DMS53 treated with DMSO at 0.1 percent for 48 hours (cell line): ENCODE measurements at regions not wholly inside any gene's neighbourhood (a gene's known extent, or its start where the extent isn't known, plus 50 kb on each side); places are given as distances from the start of the nearest gene placed in this dataset.
"Not testable (repeated sequence)": the region's sequence is repeated elsewhere in the genome, so short reads cannot be mapped to it uniquely, and the experiment has no call there.

ENCODE experiments used
- DNase-seq: peaks from one replicate; lab custom pipeline; 2025; ENCODE audit not compliant: unreplicated experiment; lab: John Stamatoyannopoulos, UW

DNA sequence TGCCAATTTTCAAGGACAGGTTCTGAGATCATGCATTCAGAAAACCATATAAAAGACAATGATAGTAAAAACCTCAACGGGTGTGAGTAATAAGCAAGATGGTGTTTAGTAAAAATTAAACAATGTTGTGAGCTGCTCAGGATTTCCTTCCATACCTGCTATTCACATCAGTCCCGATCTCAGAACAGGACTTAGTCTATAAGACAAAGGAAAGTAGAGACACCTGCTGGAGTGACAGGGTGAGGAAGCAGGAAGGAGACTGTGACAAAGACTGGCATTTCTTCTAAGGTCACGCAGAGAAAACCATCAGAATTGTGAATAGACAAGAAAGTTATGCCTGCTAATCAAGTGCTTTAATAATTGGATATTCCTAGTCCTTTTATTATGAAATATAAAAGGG lies 648.0 kb downstream of the DACH1 start:
- no peak for DNase-seq

DNA sequence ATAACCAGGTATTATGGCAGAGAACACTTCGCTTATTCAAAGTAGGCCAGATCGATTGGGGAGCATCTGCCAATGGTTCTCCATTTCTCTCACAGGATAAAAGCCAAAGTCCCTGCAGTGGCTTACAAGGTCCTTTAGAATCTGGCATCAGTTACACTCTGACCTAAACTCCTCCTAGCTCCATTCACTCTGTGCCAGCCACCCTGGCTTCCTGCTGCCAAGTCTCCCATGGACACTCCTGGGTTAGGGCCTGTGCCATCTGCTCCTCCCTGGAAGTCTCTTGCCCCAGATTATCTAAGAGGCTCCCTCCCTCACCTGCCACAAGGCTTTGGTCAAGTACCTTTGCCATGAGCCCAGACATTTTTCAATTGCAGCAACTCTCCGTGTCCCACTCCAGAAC lies 649.2 kb downstream of the DACH1 start:
- DNase-seq, result no peak

DNA sequence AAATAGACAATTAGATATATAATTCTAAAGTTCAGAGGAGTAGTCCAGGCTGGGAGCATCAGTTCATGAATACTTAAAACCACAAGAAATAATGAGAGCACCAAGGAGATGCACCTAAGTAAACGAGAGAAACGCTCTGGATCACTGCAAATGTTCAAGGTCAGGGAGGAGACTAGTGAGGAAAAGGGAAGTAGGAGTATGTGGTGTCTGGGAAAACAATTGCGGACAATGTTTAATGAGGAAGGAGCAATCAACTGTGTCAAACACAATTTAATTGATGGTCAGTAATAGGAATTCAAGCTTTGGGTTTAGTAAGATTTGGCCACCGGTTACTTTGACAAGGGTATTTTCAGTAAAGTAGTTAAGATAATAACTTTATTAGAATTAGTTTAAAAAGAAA lies 652.2 kb downstream of the DACH1 start:
- DNase-seq, result no peak

DNA sequence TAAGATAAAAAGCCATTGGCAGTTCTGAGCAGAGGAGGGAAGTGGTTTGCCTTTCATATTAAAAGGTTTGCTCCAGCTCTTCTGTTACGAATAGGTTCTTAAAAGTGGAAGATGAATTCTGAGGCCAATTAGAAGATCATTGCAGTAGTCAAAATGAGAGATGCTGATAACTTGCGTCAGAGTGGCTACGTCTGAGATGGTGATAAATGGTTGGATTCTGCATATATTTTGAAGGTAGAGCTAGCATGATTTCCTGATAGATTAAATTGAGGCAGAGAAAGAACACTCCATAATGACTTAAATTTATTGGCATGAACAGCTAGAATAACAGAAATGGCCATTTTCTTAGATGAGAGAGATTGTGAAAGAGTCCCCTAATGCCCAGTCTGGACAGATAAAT lies 652.6 kb downstream of the DACH1 start:
- no peak for DNase-seq

DNA sequence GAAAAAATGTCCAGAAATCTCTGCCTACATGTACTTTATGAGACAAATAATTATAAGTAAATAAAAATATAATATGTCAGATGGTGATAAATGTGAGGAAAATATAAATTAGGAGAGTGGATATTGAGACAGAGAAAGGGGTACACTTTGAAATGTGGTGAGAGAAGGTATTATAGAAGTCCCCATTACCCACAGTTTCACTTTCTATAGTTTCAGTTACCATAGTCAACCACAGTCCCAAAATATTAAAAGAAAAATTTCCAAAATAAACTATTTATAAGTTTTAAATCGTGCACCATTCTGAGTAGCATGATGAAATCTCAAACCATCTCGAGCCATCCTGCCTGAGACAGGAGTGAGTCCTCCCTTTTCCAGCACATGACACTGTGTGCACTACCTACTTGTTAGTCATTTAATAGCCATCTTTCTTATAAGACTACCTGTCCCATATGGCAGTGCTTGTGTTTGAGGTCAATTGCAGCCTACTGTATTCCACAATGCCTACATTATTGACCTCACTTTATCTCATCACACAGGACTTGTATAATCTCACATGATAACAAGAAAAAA lies 653.7 kb downstream of the DACH1 start:
- DNase-seq, result no peak

DNA sequence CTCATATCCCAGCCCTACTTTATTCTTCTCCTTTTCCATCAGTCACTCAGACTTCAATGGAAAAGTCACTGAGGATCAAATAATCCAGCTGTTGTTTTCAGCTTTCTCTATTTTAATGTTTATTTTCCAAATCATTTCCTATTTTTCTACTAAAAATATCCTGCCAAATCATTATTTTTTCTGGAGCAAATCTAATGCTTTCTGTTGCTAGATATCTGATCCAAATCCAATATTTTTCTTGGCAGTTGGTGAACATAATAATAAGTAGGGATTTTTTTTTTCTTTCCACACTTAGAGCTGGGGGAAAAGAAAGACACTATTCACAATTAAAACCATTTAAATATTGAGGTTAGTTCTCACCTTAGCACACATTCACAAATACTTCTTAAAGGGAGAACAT lies 656.1 kb downstream of the DACH1 start:
- DNase-seq, result no peak

DNA sequence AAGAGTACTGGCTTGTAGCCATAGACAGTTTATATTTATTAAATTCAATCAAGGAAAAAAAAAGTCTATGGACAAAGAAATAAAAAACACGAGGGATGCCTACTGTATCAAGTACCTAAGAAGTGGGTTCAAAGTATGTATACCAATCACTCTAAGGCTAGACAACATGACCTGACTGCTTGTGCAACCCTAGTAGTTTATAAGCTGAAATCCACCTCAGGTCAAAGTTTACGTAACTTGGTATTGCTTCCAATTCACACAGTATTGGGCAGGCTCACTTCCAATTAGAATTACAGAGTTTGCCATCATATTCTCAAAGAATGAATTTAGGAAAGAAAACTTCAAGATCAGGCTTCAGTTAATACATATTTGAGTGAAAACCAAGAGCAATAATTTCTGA lies 657.8 kb downstream of the DACH1 start:
- no peak for DNase-seq

DNA sequence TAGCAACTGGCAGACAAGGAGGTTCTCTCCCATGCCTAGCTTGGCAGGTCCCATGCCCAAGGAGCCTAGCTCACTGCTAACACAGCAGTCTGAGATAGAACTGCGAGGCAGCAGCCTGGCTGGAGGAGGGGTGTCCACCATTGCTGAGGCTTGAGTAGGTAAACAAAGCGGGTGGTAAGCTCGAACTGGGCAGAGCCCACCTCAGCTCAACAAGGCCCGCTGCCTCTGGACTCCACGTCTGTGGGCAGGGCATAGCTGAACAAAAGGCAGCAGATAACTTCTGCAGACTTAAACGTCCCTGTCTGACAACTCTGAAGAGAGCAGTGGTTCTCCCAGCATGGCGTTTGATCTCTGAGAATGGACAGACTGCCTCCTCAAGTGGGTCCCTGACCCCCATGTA lies 682.4 kb downstream of the DACH1 start:
- DNase-seq, result not testable (repeated sequence)

DNA sequence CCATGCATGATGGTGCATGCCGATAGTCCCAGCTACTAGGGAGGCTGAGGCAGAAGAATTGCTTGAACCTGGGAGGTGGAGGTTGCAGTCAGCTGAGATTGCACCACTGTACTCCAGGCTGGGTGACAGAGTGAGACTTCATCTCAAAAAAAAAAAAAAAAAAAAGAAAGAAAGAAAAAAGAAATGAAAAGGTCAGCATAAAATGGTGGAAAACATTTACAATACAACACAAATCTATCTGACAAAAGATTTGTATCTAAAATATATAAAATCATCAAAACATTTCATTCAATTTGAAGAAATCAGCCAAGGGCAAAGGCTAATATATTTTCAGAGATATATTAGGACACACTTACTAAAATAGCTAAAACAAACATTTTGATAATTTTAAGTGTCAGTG lies 683.7 kb downstream of the DACH1 start:
- DNase-seq, result not testable (repeated sequence)

DNA sequence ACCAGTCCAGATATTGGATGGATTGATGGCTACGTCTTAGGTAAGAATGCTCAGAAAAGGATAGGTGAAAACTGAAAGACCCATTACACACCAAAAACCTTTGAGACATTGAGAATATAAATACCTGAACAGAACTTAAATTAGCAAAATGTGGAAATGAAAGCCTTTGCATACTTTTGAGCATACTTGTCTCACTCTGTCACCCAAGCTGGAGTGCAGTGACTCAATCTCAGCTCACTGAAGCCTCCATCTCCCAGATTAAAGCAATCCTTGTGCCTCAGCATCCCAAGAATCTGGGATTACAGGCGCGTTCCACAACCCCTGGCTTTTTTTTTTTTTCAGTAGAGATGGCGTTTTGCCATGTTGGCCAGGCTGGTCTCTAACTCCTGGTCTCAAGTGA lies 695.3 kb downstream of the DACH1 start:
- DNase-seq, result no peak

DNA sequence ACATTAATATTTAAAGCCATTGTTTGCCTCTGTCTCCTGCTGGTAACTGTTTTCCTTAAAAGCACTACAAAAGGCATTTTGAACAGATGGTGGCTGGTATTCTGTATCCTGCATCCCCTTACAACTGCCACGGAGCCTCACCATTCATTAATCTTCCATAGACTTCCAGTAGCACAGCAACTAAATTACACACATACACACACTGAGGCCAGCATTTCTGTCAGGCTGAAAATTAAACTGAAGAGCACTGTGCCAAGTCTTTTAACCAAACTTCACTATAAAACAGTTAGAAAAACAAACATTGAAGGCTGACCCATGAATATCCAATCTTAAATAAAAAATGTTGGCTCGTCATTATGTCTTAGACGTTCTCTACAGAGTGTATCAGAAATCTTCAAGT lies 697.8 kb downstream of the DACH1 start:
- DNase-seq, result no peak

DNA sequence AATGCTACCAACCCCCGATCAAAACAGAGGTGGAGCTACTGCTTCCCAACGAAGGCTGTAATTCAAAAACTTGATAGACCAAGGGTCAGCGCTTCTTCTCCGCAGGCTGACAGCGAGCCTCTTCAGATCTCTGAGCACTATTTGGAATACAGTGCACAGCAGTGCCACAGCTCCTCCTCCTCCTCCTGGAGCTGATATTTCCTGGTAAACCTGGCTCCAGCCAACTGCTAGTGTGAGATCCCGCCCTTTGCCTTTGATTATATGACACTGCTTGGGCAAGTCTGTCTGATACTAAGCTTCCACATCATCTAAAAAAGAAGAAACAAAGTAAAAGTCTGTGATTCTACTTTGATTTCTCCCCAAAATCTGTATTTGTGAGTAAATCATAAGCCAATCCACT lies 710.5 kb downstream of the DACH1 start:
- no peak for DNase-seq

DNA sequence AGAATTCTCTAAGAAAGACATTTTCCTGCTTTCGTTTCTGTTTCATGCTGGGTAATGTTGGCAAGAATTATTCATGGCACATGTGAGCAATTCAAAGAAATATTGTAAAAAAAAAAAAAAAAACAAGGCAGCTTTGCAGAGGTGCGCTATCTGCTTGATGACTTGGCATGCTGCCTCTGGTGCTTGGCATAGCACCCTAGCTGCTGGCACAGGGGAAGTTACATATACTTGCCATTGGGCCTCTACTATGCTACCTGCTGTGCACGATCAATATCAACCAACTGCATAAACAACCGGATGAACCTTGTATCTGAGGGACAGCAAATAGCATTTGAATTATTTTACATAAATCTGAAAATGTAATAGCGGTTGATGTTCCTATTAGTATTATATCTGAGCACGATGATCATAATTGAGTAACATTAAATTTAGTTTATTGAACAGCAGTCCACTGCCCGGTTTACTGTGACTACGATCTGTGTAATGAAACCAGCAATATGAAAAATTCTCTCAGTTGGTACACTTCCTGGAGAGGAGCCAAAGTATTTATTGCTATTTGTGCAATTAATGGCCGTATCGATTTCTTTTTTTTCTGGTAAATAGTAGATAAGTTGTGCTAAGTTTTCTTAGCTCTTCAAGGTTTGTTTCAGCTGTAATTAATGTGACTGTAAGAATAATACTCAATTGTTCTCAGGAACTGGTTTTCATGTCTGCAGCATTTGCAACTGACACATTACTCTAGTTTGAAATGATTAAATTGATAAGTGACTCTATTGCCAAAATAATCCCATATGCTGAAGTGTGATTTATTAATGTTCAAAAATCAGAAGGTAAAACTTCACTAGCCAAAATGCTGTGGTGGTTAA lies 717.3 kb downstream of the DACH1 start:
- DNase-seq, result no peak

DNA sequence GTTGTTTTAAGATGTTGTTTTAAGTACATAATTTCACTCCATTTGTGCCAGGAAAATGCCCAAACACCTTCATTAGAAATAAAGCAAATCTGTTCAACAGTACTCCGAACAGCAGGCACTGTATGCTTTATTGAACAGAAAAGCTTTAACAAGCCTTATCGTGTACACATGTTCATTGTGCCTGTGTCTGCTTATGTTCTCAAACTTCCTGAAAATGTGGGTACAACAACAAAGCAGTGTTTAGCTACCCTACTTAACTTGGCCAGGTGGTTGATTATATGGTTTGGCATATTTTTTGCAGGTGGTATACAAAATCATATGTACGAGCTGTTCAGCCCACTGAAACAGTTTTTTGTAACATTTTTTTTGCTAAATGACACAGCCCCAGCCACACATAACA lies 718.0 kb downstream of the DACH1 start:
- no peak for DNase-seq

DNA sequence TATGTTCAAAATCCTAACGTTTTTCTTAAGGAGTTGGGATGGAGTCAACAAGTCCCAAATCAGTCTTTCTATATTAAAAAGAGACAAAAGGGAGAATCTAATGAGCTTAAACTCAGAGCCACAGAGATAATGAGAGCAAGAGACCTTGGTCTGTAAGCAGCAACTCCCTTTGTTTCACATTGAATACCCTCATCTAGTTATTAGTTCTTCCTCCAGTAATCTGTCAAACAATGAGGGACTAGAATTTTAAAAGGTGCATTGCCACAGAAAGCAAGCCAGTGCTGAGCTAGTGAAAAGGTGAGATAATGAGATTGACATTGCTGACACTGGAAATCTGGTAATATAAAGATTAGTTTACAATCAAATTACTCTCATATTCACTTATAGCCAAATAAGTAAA lies 718.6 kb downstream of the DACH1 start:
- no peak for DNase-seq

DNA sequence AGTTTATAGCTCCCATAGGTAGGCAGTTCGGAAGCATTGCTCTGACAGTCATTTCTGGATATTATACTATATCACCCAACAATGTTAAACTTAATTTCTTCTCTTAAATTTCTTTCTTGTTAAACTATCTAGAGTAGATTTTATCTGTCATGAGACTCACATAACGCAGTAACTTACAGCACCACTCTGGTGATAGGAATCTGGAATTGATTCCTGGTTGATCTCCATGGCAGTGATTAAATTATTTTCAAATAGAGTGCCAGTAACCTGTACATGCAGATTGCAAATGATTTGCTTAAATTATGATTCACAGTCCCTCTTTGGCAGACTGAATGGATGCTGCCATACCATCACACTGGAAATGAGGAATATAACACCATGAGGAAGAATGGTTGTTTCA lies 722.1 kb downstream of the DACH1 start:
- DNase-seq, result no peak

DNA sequence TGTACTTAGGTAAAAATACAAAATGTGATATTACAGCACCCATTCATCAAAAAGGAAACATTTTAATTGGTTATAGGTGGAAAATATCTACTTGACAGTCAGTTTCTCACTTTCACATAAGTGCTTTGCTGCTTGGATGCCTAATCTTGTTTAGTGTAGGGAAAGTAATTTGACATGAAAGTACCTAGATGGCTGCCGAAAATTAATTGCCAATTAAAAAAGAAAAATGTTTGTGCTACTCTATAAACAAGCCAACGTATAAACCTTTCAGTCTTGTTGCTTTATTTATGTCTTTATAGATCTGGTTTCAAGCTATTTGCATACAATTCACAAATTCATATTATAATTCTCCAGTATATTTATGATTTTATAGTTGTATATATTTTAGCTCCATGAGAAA lies 729.9 kb downstream of the DACH1 start:
- no peak for DNase-seq

DNA sequence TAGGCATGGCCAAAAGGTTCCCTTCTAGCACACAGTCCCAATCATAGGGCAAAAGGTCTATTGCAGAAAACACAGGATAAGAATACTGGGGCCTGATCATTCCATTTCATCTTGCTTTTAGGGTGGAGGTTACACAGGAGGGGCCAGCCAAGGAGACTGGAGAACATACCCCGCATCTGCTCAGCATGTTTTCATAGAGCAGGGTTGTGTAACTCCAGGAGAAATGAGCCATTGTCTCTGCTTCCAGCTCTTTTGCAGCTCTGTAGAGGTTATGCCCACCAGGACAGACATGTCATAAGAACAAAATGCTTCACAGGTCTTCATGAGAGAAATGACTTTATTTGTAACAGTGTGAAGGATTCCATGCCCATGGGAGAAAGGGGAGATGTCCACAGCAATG lies 742.8 kb downstream of the DACH1 start:
- DNase-seq, result no peak

DNA sequence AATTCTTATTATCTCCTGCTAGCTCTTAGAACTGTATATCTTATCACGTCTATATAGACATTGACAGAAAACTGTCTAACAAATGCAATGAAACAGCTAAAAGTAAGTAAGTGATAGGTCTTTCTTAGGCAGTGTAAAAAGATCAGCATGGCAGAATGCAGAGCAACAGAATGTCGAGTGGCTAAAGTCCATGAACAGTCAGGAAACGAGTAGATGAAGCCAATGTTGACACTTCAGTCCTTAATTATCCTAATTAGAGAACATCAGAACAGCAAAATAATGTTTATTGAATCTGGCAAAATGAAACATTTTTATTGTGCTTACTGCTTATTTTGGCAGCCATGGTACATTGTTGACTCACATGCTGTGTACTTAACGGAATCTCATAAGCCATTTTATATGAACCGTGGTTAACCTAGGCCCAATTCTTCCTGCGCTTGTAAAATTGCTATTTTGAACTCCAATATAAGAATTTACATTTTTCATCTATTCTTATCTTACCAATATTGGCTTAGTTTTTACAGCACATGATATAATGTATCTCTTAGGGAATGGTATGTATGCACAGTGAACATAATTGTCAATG lies 748.1 kb downstream of the DACH1 start:
- no peak for DNase-seq

DNA sequence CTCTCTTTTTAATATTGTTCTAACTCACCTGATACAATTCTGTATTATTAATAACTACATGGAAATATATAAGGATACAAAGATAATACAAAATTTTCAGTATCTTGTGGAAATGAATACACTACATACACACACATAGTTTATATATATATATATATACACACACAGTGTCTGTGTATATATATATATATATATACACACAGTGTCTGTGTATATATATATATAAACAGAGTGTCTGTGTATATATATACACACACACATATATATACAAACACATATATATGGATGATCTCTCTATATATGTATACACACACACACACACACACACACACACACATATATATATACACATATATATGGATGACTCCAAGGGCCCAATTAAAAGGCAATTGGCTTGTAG lies 749.1 kb downstream of the DACH1 start:
- DNase-seq, result no peak

DNA sequence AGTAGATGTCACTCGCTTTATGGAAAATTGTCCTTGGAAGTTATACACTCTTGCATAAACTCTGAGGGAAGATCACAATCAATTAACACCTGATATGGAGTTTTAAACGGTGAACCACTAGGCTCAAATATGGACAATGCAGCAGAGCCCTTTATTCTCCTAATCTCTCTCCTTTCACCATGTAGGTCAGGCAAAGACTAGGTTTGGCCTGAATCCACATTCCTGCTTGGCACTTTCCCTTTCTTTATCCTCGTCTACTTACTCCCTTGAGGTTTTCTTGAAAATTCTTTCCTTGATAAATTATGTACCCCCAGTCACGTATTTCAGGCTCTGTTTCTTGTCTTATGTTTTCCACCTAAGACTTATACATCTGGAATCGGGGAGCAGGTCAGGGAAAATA lies 751.7 kb downstream of the DACH1 start:
- no peak for DNase-seq

DNA sequence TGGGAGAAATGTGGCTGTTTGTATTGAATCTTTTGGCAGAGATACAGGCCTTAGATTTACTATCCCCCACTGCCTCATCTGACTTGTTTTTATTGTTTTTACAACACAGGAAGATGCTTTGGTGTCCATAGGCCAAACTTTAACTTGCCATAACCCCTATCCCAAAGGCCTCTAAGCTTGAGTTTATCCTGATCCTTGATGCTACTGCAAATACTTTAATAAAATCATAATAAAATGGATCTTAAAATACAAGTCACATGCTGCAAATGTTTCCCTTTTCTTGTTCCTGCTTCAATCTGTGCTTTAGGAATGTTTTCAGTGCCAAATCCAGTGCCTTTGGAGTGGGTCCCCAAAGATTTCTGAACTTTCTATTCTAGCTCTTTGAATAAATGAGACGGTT lies 770.6 kb downstream of the DACH1 start:
- DNase-seq, result no peak

DNA sequence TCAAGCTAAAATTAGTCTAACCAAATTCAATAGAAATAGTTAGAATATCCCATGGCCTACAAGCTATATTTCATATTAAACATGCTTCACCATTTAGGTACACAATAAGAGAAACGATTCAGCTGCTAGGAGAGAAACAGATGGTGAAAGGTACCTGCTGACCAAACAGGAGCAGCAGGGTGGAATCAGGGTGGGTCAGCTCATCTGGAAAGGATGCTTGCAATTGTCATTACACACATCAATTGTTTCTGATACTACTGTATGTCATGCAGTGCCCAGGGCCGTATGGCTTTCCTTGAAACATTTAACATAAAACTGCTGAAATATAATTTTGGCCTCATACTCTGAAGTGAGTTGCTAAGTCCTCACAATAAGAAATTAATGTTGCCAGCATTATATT lies 776.0 kb downstream of the DACH1 start:
- no peak for DNase-seq
